ENCODE measurements at regions not wholly inside any gene's neighbourhood (a gene's known extent, or its start where the extent isn't known, plus 50 kb on each side); places are given as distances from the start of the nearest gene placed in this dataset.

- no peak for DNase-seq
These were observed 53.3 kb upstream of the ARL15 start for GRCh38 chr5:54363669-54364068.

GRCh38 chr5:54362992-54363625 is 52.7 kb upstream of the ARL15 start:
- no peak for DNase-seq

- no peak for DNase-seq
These were observed 52.1 kb upstream of the ARL15 start for GRCh38 chr5:54362434-54362833.

- DNase-seq, result no peak
These were observed 51.5 kb upstream of the ARL15 start for GRCh38 chr5:54361691-54362411.

- no peak for DNase-seq
These were observed 50.7 kb upstream of the ARL15 start for GRCh38 chr5:54360925-54361662.

Data from inflammatory macrophage treated with lipopolysaccharide for 4 hours (primary cell).